Endothelial cell of umbilical vein (primary cell): ENCODE measurements at regions not wholly inside any gene's neighbourhood (a gene's known extent, or its start where the extent isn't known, plus 50 kb on each side); places are given as distances from the start of the nearest gene placed in this dataset.

Experiments
- BruUV-seq: library from RNA; stranded (reverse); fragments of 400-500 nt; replicated peaks from 2 replicates; lab custom pipeline; 2021; lab: Mats Ljungman, UMichigan
- CTCF ChIA-PET: fragments of 300-600, 350-600 bp; sonication (Branson Sonifier 250); formaldehyde crosslinking; loops from one replicate; lab custom pipeline; 2021; ENCODE audit warnings: antibody characterized with exemption, inconsistent platforms; lab: Charles Lee
- POLR2A ChIA-PET: fragments of 300-600, 350-600 bp; sonication (Branson Sonifier 250); formaldehyde crosslinking; loops from one replicate; lab custom pipeline; 2021; ENCODE audit warnings: antibody characterized with exemption, inconsistent platforms; lab: Charles Lee
- DNase-seq: peaks from one replicate; pipeline ENCODE4 v3.0.0-alpha.2; 2011; ENCODE audit warnings: low read depth, low spot score
- FAIRE-seq: peaks from 2 replicates; lab custom pipeline; 2011; peaks lifted over from hg19 to GRCh38; lab: Jason Lieb, UNC
- H2AFZ ChIP-seq: 2 replicates; pipeline ENCODE4 v1.6.0; 2012; ENCODE audit warnings: low read depth, low read length, control low read depth, inconsistent platforms
- H3K27ac ChIP-seq: 2 replicates; pipeline ENCODE4 v1.5.1; 2011; ENCODE audit warnings: low read depth, mild to moderate bottlenecking, control low read depth, low read length, moderate library complexity; ENCODE audit not compliant: insufficient read depth
- H3K27me3 ChIP-seq, 2 experiments: 2 replicates each; pipeline versions ENCODE4 v1.6.0 to v1.6.1; 2011; ENCODE audit warnings: low read length in 2 of 2, mixed read lengths in 1 of 2; ENCODE audit not compliant: control insufficient read depth in 2 of 2, insufficient read depth in 2 of 2
- H3K36me3 ChIP-seq, 2 experiments: 2 replicates in 1 of 2; 3 replicates in 1 of 2; pipeline ENCODE4 v1.5.1; 2011; ENCODE audit warnings: low read length in 2 of 2, mild to moderate bottlenecking in 1 of 2, moderate library complexity in 1 of 2; ENCODE audit not compliant: control insufficient read depth in 2 of 2, insufficient read depth in 2 of 2; ENCODE audit errors: extremely low read depth in 1 of 2
- H3K4me1 ChIP-seq: 3 replicates; pipeline ENCODE4 v1.5.1; 2011; ENCODE audit warnings: mild to moderate bottlenecking, low read length; ENCODE audit not compliant: control insufficient read depth, insufficient read depth; ENCODE audit errors: extremely low read depth
- H3K4me2 ChIP-seq: 2 replicates; pipeline ENCODE4 v1.6.1; 2011; ENCODE audit warnings: low read length, control low read depth, mixed read lengths; ENCODE audit not compliant: insufficient read depth
- H3K4me3 ChIP-seq, 3 experiments: fragments of 200-600 bp in 1 of 3; sonication (generic), shearing (Covaris generic) in 1 of 3; replicated peaks in 1 of 3; 2 replicates each; pipeline ENCODE4 v1.5.1; 2011 to 2016; ENCODE audit warnings: control low read depth in 3 of 3, low read length in 3 of 3, mild to moderate bottlenecking in 2 of 3, inconsistent platforms in 1 of 3, low read depth in 1 of 3, moderate library complexity in 1 of 3; ENCODE audit not compliant: insufficient read depth in 1 of 3
- H3K79me2 ChIP-seq: 2 replicates; pipeline ENCODE4 v1.6.0; 2012; ENCODE audit warnings: low read length, inconsistent platforms; ENCODE audit not compliant: control insufficient read depth, insufficient read depth
- H3K9ac ChIP-seq: replicated peaks from 2 replicates; pipeline ENCODE3; 2011; ENCODE audit warnings: low read length, control low read depth; ENCODE audit not compliant: insufficient read depth; ENCODE audit errors: extremely low read depth
- H3K9me1 ChIP-seq: replicated peaks from 3 replicates; pipeline ENCODE4 v1.6.0; 2011; ENCODE audit warnings: mild to moderate bottlenecking, low read length; ENCODE audit not compliant: control insufficient read depth, insufficient read depth; ENCODE audit errors: extremely low read depth
- H3K9me3 ChIP-seq: replicated peaks from 2 replicates; pipeline ENCODE4 v1.5.1; 2012; ENCODE audit warnings: low read length, inconsistent platforms; ENCODE audit not compliant: control insufficient read depth, insufficient read depth
- H4K20me1 ChIP-seq: replicated peaks from 2 replicates; pipeline ENCODE3; 2011; ENCODE audit warnings: mild to moderate bottlenecking, low read length; ENCODE audit not compliant: control insufficient read depth, insufficient read depth; ENCODE audit errors: extremely low read depth
- EZH2 ChIP-seq: IDR thresholded peaks from 2 replicates; pipeline ENCODE4 v1.6.1; 2012; ENCODE audit warnings: borderline replicate concordance, low read depth, mild to moderate bottlenecking, moderate library complexity, low read length, inconsistent platforms; ENCODE audit not compliant: severe bottlenecking
- FOS ChIP-seq: IDR thresholded peaks from 2 replicates; pipeline ENCODE4 v1.6.1; 2011; ENCODE audit warnings: mild to moderate bottlenecking, low read length, moderate library complexity, borderline replicate concordance; ENCODE audit not compliant: insufficient read depth
- GATA2 ChIP-seq: IDR thresholded peaks from 2 replicates; pipeline ENCODE4 v1.7.0; 2011; ENCODE audit warnings: low read depth, mild to moderate bottlenecking, moderate library complexity, mixed read lengths, low read length; ENCODE audit not compliant: insufficient read length, insufficient read depth
- JUN ChIP-seq: IDR thresholded peaks from 2 replicates; pipeline ENCODE4 v1.6.1; 2011; ENCODE audit warnings: borderline replicate concordance, low read depth; ENCODE audit not compliant: insufficient read length, insufficient read depth
- MYC ChIP-seq: IDR thresholded peaks from one replicate; pipeline ENCODE4 v1.6.1; 2011; ENCODE audit warnings: mild to moderate bottlenecking, low read depth, low read length
- POLR2A ChIP-seq: IDR thresholded peaks from 2 replicates; pipeline ENCODE4 v1.6.1; 2012; ENCODE audit warnings: low read depth, mild to moderate bottlenecking, control low read depth, low read length
- POLR2AphosphoS5 ChIP-seq: IDR thresholded peaks from 2 replicates; pipeline ENCODE4 v1.6.1; 2012; ENCODE audit warnings: low read depth, mild to moderate bottlenecking, control low read depth, low read length, moderate library complexity; ENCODE audit not compliant: insufficient read depth
- dilution Hi-C: fragments of 300-500 bp; cut with MboI; formaldehyde crosslinking; loops from one replicate; pipeline ENCODE4 v1.15.0; 2019; ENCODE audit warnings: low sequenced_read_pairs; ENCODE audit not compliant: extremely low pct_ligation_motif_present
- intact Hi-C: fragments of 100-400 bp; cut with micrococcal nuclease; formaldehyde crosslinking; loops from one replicate; pipeline ENCODE4 v1.10.0; 2022
- TF ChIP-seq, protein P1 (sequence below), 2 donors: IDR thresholded peaks; 1 replicate in 1 of 2; 2 replicates in 1 of 2; pipeline ENCODE4 v1.5.1; 2011; ENCODE audit warnings: low read length in 2 of 2, mild to moderate bottlenecking in 2 of 2, moderate library complexity in 2 of 2, control low read depth in 1 of 2, inconsistent platforms in 1 of 2, low read depth in 1 of 2; ENCODE audit not compliant: insufficient read depth in 1 of 2; ENCODE audit errors: extremely low read depth in 1 of 2
- TF ChIP-seq, protein P2 (sequence below): IDR thresholded peaks from 2 replicates; pipeline ENCODE4 v1.6.1; 2011; ENCODE audit not compliant: insufficient read depth, insufficient read length

DNA sequence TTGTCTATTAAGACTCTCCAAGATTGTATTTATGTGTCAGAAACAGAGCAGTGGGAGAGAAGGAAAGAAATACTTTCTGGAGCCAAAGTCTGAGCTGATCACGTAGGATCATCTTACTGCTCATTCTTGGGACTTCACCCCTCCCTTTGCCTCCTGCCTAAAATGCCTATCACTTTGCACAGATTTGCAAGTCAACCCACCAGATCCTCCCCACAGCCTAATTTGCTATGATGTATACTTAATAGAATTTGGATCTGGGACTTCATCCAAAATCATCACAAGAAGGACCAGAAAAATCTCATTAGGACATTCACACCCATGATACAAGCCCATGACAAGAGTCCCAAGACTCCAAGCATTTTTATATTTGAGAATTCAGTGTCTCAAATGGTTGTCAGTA lies 290.2 kb downstream of the FBXW7 start:
- no peak overlapping the region for H3K9ac ChIP-seq
- H3K4me2 ChIP-seq: no peak overlapping the region
- ChIA-PET POLR2A (no interaction called here), CTCF (no interaction called here)
- no peaks in the 10 kb centered on the region for H4K20me1 ChIP-seq
- H3K9me3 ChIP-seq: no peaks in the 10 kb centered on the region
- dilution Hi-C loops (no loop called here), intact Hi-C loops (no loop called here)
- no peak overlapping the region for H3K4me3 ChIP-seq
- DNase-seq (no peak), FAIRE-seq (no peak)
- H3K36me3 ChIP-seq: no peaks in the 10 kb centered on the region
- H3K79me2 ChIP-seq: no peaks in the 10 kb centered on the region
- no peak overlapping the region for H2AFZ ChIP-seq
- no peaks in the 10 kb centered on the region for H3K9me1 ChIP-seq
- peaks cover 27% of the 10 kb centered on the region for H3K4me1 ChIP-seq
- no peak for TF ChIP-seq MYC
- TF ChIP-seq, protein P1, sequence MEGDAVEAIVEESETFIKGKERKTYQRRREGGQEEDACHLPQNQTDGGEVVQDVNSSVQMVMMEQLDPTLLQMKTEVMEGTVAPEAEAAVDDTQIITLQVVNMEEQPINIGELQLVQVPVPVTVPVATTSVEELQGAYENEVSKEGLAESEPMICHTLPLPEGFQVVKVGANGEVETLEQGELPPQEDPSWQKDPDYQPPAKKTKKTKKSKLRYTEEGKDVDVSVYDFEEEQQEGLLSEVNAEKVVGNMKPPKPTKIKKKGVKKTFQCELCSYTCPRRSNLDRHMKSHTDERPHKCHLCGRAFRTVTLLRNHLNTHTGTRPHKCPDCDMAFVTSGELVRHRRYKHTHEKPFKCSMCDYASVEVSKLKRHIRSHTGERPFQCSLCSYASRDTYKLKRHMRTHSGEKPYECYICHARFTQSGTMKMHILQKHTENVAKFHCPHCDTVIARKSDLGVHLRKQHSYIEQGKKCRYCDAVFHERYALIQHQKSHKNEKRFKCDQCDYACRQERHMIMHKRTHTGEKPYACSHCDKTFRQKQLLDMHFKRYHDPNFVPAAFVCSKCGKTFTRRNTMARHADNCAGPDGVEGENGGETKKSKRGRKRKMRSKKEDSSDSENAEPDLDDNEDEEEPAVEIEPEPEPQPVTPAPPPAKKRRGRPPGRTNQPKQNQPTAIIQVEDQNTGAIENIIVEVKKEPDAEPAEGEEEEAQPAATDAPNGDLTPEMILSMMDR (IDR thresholded peaks at IDR 0.05; ENCODE audit: extremely low read depth in 1 of 2, insufficient read depth in 1 of 2, low read depth in 1 of 2, low read length in 2 of 2): no peak
- TF ChIP-seq EZH2: no peak
- TF ChIP-seq FOS: no peak
- no peak for TF ChIP-seq GATA2
- no peak for TF ChIP-seq POLR2A
- TF ChIP-seq JUN: no peak
- TF ChIP-seq POLR2AphosphoS5: no peak
- TF ChIP-seq, protein P2, sequence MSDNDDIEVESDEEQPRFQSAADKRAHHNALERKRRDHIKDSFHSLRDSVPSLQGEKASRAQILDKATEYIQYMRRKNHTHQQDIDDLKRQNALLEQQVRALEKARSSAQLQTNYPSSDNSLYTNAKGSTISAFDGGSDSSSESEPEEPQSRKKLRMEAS: no peak
- H3K27ac ChIP-seq: no peak overlapping the region
- BruUV-seq: no TSS peak
- no peaks in the 10 kb centered on the region for H3K27me3 ChIP-seq
